IMR-90 (cell line): ENCODE measurements at regions not wholly inside any gene's neighbourhood (a gene's known extent, or its start where the extent isn't known, plus 50 kb on each side); places are given as distances from the start of the nearest gene placed in this dataset.

Experiments used
- ATAC-seq: fragments of 200-7000 bp; cut with Tn5 transposase; 2 replicates; pipeline ENCODE4 v1.9.1; 2020; ENCODE audit warnings: low read depth, mild to moderate bottlenecking, moderate library complexity
- BruUV-seq: library from RNA; stranded (reverse); fragments of 400-500 nt; replicated peaks from 2 replicates; lab custom pipeline; 2021; lab: Mats Ljungman, UMichigan
- CTCF ChIA-PET: fragments of 300-600 bp; formaldehyde crosslinking; extraction: SDS; loops from one replicate; lab custom pipeline; 2021; ENCODE audit warnings: antibody characterized with exemption; lab: Yijun Ruan, JAX
- POLR2A ChIA-PET: fragments of 300-600 bp; sonication (Branson Sonifier 250); formaldehyde crosslinking; loops from one replicate; lab custom pipeline; 2022; ENCODE audit warnings: antibody characterized with exemption; ENCODE audit not compliant: unreplicated experiment; lab: Charles Lee
- DNase-seq: peaks from one replicate; pipeline ENCODE4 v3.0.0; 2013
- H2AFZ ChIP-seq: replicated peaks from 2 replicates; pipeline ENCODE3; 2013; ENCODE audit warnings: low read length, mild to moderate bottlenecking; ENCODE audit not compliant: poor library complexity
- H2AK5ac ChIP-seq: 2 replicates; pipeline ENCODE4 v1.6.1; 2013; ENCODE audit warnings: low read depth, low read length, inconsistent platforms
- H2AK9ac ChIP-seq: replicated peaks from 2 replicates; pipeline ENCODE3; 2013; ENCODE audit warnings: mild to moderate bottlenecking, low read depth, low read length, moderate library complexity; ENCODE audit not compliant: poor library complexity
- H2BK120ac ChIP-seq: 2 replicates; pipeline ENCODE4 v1.6.1; 2013; ENCODE audit warnings: low read depth, low read length, inconsistent platforms
- H2BK15ac ChIP-seq: 3 replicates; pipeline ENCODE4 v1.6.1; 2013; ENCODE audit warnings: low read depth, low read length, inconsistent platforms
- H2BK20ac ChIP-seq: 2 replicates; pipeline ENCODE4 v1.6.1; 2013; ENCODE audit warnings: low read depth, mild to moderate bottlenecking, inconsistent platforms, low read length, moderate library complexity
- H2BK5ac ChIP-seq: 2 replicates; pipeline ENCODE4 v1.6.1; 2013; ENCODE audit warnings: mild to moderate bottlenecking, low read depth, low read length, inconsistent platforms; ENCODE audit not compliant: poor library complexity, severe bottlenecking
- H3K14ac ChIP-seq: replicated peaks from 2 replicates; pipeline ENCODE4 v1.6.1; 2013; ENCODE audit warnings: low read depth, low read length, inconsistent platforms
- H3K18ac ChIP-seq: 2 replicates; pipeline ENCODE4 v1.6.1; 2013; ENCODE audit warnings: low read depth, low read length, control low read depth
- H3K23ac ChIP-seq: 2 replicates; pipeline ENCODE4 v1.6.1; 2013; ENCODE audit warnings: low read depth, low read length, inconsistent platforms
- H3K27ac ChIP-seq: 2 replicates; pipeline ENCODE4 v1.5.1; 2013; ENCODE audit warnings: mild to moderate bottlenecking, control low read depth, low read length; ENCODE audit not compliant: insufficient read depth
- H3K27me3 ChIP-seq: 2 replicates; pipeline ENCODE4 v1.6.1; 2013; ENCODE audit warnings: low read length; ENCODE audit not compliant: control insufficient read depth, insufficient read depth
- H3K36me3 ChIP-seq: 2 replicates; pipeline ENCODE4 v1.6.1; 2013; ENCODE audit warnings: low read length, mixed read lengths; ENCODE audit not compliant: control insufficient read depth, insufficient read depth
- H3K4ac ChIP-seq: 2 replicates; pipeline ENCODE4 v1.6.1; 2013; ENCODE audit warnings: low read depth, low read length, inconsistent platforms
- H3K4me1 ChIP-seq: 2 replicates; pipeline ENCODE4 v1.6.1; 2013; ENCODE audit warnings: low read length, mixed read lengths; ENCODE audit not compliant: control insufficient read depth, insufficient read depth
- H3K4me2 ChIP-seq: 2 replicates; pipeline ENCODE4 v1.6.1; 2013; ENCODE audit warnings: low read depth, mild to moderate bottlenecking, control low read depth, low read length, moderate library complexity
- H3K4me3 ChIP-seq: 2 replicates; pipeline ENCODE4 v1.5.1; 2013; ENCODE audit warnings: low read depth, mild to moderate bottlenecking, control low read depth, low read length, moderate library complexity; ENCODE audit not compliant: insufficient read depth
- H3K56ac ChIP-seq: 2 replicates; pipeline ENCODE4 v1.6.1; 2013; ENCODE audit warnings: low read length, inconsistent platforms; ENCODE audit not compliant: insufficient read depth; ENCODE audit errors: extremely low read depth
- H3K79me1 ChIP-seq, 2 experiments: 2 replicates each; pipeline ENCODE4 v1.6.1; 2013; ENCODE audit warnings: low read length in 2 of 2, inconsistent platforms in 1 of 2, low read depth in 1 of 2
- H3K9ac ChIP-seq: 2 replicates; pipeline ENCODE4 v1.6.1; 2013; ENCODE audit warnings: low read depth, low read length, control low read depth
- H3K9me1 ChIP-seq: 2 replicates; pipeline ENCODE4 v1.6.1; 2013; ENCODE audit warnings: low read length, inconsistent platforms; ENCODE audit not compliant: insufficient read depth
- H3K9me3 ChIP-seq: 2 replicates; pipeline ENCODE4 v1.6.1; 2013; ENCODE audit warnings: low read length; ENCODE audit not compliant: control insufficient read depth, insufficient read depth
- H4K20me1 ChIP-seq: 2 replicates; pipeline ENCODE4 v1.6.1; 2013; ENCODE audit warnings: low read length, inconsistent platforms; ENCODE audit not compliant: insufficient read depth
- H4K5ac ChIP-seq: 2 replicates; pipeline ENCODE4 v1.6.1; 2013; ENCODE audit warnings: mild to moderate bottlenecking, low read depth, low read length, control low read depth
- H4K8ac ChIP-seq, 2 experiments: 2 replicates each; pipeline ENCODE4 v1.6.1; 2013; ENCODE audit warnings: low read depth in 2 of 2, low read length in 2 of 2, control low read depth in 1 of 2, inconsistent platforms in 1 of 2
- H4K91ac ChIP-seq: 2 replicates; pipeline ENCODE4 v1.6.1; 2013; ENCODE audit warnings: low read depth, low read length, inconsistent platforms; ENCODE audit not compliant: insufficient read depth
- CHD1 ChIP-seq: IDR thresholded peaks from 2 replicates; pipeline ENCODE4 v1.6.1; 2012; ENCODE audit warnings: low read depth, low read length, improper control_type of control experiment
- FOS ChIP-seq: fragments of 150-350 bp; IDR thresholded peaks from 2 replicates; pipeline ENCODE4 v1.6.1; 2016; ENCODE audit warnings: low read depth, low read length
- MAZ ChIP-seq: IDR thresholded peaks from 2 replicates; pipeline ENCODE4 v1.6.1; 2012; ENCODE audit warnings: low read depth, mild to moderate bottlenecking, low read length, improper control_type of control experiment, moderate library complexity, borderline replicate concordance
- SMC3 ChIP-seq: fragments of 150-350 bp; IDR thresholded peaks from 2 replicates; pipeline ENCODE4 v1.6.1; 2016; ENCODE audit warnings: low read depth, mild to moderate bottlenecking, antibody characterized with exemption, low read length, moderate library complexity
- dilution Hi-C: fragments of 300-500 bp; cut with HindIII; formaldehyde crosslinking; loops from one replicate; pipeline ENCODE4 v1.14.3; 2018; ENCODE audit warnings: low sequenced_read_pairs; ENCODE audit not compliant: unreplicated experiment
- in situ Hi-C: fragments of 300-500 bp; cut with MboI; formaldehyde crosslinking; loops from 3 replicates; pipeline ENCODE4 v1.14.3; 2019; ENCODE audit warnings: low sequenced_read_pairs, inconsistent platforms, mixed read lengths
- intact Hi-C: fragments of 100-400 bp; cut with micrococcal nuclease; formaldehyde crosslinking; loops from 2 replicates; pipeline ENCODE4 v1.10.0; 2022
- TF ChIP-seq, protein P1 (sequence below): fragments of 150-350 bp; IDR thresholded peaks from 2 replicates; pipeline ENCODE4 v1.6.1; 2017; ENCODE audit warnings: mild to moderate bottlenecking, antibody characterized with exemption, low read length, low read depth

DNA sequence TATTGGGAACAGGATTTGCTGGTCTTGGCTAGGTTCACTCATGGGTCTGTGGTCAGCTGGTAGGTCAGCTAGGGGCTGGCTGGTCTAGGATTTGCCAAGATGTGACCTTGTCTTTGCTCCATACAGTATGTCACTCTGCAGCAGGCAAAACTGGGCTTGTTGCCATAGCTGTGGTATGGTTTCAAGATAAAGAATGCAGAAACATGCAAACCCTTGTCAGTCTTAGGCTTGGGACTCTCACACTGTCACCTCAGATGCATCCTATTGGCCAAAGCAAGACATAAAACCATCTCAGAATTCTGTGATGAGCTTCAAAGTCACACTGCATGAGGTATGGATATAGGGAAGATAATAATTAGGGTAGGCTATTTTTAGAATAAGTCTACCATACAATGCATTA is 66.6 kb upstream of the TBC1D5 start:
- Histone ChIP-seq H3K36me3 (no peaks in the 10 kb centered on the region), H3K56ac (no peak overlapping the region), H4K20me1 (no peaks in the 10 kb centered on the region), H3K14ac (no peak overlapping the region), H3K4ac (no peak overlapping the region), H3K4me3 (no peak overlapping the region), H2BK120ac (no peak overlapping the region), H3K23ac (no peak overlapping the region), H3K9me3 (no peaks in the 10 kb centered on the region), H3K27me3 (no peaks in the 10 kb centered on the region), H3K18ac (no peak overlapping the region), H4K5ac (no peak overlapping the region), H2BK20ac (no peak overlapping the region), H3K9ac (no peak overlapping the region), H3K27ac (no peak overlapping the region), H3K9me1 (no peaks in the 10 kb centered on the region), H4K91ac (no peak overlapping the region), H2AK9ac (no peak overlapping the region), H4K8ac (no peak overlapping the region), H2BK15ac (no peak overlapping the region), H3K79me1 (no peaks in the 10 kb centered on the region), H3K4me2 (no peak overlapping the region), H2AK5ac (no peak overlapping the region), H3K4me1 (peaks cover 3% of the 10 kb centered on the region; the same call in 1 of the 2 replicates), H2AFZ (no peak overlapping the region), H2BK5ac (no peak overlapping the region)
- dilution Hi-C loops (no loop called here), in situ Hi-C loops (no loop called here), intact Hi-C loops (no loop called here)
- ChIA-PET CTCF (interaction anchor here (0.9 kb wide), 1 partner anchor 9 kb away, joined by 3 read pairs; no protein-coding TSS in a partner anchor), POLR2A (no interaction called here)
- DNase-seq (peak; percentile 3), ATAC-seq (no peak)
- TF ChIP-seq, protein P1, sequence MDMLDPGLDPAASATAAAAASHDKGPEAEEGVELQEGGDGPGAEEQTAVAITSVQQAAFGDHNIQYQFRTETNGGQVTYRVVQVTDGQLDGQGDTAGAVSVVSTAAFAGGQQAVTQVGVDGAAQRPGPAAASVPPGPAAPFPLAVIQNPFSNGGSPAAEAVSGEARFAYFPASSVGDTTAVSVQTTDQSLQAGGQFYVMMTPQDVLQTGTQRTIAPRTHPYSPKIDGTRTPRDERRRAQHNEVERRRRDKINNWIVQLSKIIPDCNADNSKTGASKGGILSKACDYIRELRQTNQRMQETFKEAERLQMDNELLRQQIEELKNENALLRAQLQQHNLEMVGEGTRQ, result no peak
- no peak for TF ChIP-seq SMC3
- no peak for TF ChIP-seq MAZ
- no peak for TF ChIP-seq FOS
- no peak for TF ChIP-seq CHD1
- BruUV-seq, result no TSS peak
